Germinal center (tissue), 1 donor: ENCODE measurements at regions not wholly inside any gene's neighbourhood (a gene's known extent, or its start where the extent isn't known, plus 50 kb on each side); places are given as distances from the start of the nearest gene placed in this dataset.
"Not testable (repeated sequence)": the region's sequence is repeated elsewhere in the genome, so short reads cannot be mapped to it uniquely, and the experiment has no call there.

Source experiments
- DNase-seq: peaks from one replicate; pipeline ENCODE4 v3.0.0; 2012; ENCODE audit warnings: mixed read lengths, low spot score

DNA sequence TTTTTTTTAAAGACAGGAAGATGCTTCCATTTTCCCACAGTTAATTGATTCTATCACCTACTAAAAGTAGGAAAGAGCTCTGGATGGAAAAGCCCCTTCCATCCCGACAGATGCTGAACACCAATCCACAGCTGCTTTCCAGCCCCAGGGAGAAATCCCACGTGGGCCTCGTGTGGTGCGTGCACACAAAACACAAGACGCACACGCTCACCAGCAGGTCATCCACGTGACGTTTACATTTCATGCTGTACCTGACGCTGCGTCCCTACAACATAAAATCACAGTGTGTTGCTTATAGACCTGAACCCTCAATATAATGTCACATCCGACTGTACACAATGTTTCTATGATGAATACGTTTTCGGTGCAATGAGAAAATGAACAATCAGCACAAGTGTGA is 50.2 kb upstream of the DACT2 start:
- DNase-seq = no peak

DNA sequence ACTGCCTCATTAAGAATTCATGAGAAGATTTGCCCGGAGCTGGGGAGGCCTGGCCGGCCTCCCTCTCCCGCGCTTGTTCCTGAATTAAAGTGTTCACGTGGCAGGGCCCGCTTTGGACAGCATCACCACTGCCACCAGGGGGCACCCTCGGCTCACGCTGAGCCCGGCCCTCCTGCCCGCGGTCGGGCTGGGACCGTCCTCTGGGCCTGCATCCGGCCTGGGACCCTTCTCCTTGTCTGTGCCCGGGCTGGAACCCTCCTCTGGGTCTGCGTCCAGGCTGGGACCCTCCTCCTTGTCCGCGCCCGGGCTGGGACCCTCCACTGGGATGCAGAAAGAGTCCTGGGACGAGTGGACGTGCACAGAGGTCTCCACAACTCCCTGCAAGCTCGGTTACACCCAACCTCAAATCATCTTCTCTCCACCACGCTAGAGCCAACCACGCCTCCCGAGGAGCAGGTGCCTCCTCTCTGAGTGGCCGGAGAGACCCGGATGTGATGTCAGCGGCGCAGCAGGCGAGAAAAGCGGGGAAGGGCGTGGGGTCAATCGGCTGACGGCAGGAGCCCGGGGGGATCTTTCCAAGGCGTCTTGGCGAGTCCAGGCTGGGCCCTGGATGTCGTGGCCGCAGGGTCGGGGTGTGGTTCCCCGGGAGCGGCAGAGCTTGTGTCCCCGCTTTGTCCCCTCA is 50.9 kb upstream of the DACT2 start:
- peak; percentile 56 for DNase-seq

DNA sequence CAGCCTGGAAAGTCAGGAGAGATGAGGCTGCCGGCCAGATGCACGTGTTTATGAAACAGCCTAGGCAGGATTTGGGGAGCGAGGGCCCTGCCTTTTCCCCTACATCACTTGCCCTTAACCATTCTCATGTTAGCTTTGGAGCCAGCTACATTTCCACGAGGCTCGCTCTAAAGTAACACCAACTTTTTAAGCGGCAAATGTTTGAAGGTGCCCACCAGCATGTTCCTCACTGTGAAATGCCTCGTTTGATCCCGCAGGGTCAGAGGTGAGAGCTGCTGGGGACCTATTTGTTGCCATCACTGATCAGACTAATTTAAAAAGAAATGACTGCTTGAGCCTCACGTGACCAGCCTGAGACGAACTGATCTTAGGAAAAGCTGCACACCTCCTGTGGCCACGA is 51.6 kb upstream of the DACT2 start:
- DNase-seq = no peak

DNA sequence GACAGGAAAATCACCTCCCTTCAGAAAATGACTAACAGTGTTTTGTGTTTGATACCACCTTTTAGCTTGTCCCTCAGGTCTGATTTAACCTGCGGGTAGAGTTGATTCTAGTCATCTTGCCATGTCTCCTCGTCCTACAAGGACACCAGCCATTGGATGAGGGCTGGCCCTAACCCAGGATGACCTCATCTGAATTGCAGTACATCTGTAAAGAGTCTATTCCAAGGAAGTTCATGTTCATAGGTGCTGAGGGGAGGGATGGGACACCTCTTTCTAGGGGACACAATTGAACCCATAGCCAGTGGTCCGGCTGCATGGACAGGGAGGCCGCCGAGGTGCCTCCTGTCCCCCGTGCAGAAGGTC is 52.0 kb upstream of the DACT2 start:
- no peak for DNase-seq

DNA sequence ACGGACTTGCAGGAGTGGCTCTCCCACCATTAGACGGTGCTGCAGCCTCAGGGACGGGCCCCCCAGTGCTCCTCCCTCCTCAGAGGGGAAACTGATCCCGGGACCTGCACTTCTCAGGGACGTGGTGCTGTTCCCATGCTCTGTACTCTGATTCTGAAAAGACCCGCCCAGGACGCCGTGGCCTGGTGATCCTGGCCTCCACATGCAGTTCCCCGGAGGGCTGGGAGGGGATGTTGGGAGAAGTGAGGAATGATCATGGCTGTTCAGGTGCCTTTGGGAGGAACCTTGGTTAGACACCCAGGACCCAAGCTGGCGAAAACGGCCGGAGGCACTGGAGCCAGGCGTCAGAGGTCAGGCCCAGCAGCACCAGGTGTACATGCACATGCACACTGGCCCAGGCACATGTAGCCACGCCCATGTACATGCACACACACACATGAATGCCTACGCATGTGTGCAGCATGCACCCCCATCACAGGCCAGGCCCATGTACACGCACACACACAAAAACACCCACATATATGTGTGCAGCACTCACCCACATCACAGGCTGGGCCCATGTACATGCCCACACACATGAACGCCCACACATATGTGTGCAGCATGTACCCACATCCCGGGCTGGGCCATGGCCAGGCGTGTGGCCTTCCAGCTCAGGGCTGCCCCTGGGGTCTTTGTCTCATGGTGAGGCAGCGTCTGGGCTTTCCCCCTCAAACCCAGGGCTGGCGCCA is 52.6 kb upstream of the DACT2 start:
- no peak for DNase-seq

DNA sequence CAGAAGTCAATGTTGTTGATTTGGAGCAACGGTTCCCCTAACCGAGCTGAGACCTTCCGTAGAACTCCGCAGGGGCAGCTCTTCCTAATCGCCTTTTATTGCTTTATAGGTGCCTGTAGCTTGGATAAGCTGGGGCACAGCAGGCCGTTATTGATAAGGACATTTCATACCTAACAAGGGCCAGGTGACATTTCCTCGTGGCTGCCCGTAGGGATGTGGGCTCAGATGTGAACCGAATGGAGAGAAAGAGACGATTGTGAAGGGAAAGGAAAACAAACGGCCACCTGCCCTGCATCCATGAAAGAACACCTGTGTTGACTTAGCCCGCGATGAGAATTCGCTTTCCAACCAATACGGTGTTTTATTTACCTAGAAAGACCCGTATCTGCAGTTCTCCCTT is 53.3 kb upstream of the DACT2 start:
- no peak for DNase-seq

DNA sequence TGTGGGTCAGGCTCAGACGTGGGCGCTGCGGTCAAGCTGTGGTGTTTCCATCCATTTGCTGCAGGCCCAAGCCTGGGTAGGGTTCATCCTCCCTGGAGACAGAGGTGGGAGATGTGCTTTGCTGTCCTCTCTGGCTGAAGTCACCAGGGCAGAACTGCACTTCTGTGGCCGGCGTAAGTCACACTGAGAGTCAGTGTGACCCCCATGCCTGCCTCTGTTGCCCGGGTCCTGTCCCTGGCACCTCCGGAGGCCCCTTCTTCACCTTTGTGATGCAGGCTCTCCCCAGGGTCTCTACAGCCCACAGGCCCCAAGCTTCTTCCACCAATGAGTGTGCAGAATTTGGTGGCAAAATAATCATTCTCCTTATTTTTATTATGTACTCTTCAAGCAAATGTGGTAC is 53.8 kb upstream of the DACT2 start:
- DNase-seq = no peak

DNA sequence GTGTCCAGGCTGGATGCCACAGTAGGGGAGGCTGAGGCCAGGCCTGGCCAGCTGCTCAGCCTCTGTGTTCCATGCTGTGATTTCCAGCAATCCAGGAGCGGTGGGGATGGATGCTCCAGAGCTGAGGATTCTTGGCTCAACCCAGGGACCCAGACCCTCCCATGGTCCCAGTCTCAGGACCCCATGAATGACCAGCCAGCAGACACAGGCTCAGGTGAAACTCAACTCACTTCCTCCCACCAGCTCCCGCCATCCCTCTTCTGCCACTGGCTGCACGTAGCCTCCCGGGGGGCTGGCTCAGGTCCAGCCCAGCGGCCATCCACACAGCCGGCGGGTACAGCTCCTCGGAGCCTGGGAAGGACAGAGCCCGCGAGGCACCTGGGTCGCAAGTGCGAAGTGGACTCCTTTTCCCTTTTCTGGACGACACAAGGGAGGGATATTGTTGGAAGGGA is 54.5 kb upstream of the DACT2 start:
- no peak for DNase-seq

DNA sequence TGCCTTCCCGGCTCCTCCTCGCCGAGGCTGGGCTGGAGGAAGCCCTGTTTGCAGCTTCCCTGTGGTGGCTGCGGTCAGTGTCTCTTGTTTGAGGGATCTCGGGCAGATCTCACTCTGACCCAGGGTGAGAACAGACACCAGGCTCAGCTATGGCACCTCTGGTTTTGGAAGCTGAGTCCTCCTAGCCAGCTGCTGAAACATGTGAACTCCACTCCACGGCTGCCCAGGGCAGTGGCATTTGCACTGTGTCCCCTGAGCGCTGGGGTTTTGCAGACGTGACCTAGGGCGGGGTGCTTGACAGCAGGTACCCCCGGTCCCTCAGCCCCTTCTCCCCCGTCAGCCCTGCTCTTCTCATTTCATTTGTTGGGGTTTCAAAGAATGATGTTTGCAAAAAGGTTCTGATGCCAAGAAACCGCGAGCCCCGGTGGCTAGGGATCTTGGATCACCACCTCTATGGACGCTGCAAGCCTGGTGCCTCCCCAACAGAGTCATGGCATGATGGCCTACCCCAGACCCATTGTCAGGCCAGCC is 55.0 kb upstream of the DACT2 start:
- no peak for DNase-seq

DNA sequence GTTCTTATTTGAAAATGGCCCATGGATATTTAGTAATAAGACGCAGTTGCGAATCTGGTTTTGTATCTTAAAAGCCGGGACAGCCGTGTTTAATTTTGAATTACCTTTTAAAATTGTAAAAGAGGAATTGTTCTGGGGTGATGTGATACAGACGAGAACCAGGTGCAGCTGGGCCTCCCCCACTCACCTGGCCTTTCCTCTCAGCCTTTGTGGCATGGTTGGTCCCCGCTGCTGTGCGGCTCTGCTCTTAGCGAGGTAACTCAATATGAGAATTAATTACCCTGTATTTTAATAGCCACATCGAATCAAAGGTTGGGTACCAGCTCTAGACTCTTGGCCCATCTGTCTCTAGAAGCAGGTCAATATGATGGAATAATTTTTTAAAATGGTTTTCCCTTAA is 56.5 kb upstream of the DACT2 start:
- DNase-seq = no peak

DNA sequence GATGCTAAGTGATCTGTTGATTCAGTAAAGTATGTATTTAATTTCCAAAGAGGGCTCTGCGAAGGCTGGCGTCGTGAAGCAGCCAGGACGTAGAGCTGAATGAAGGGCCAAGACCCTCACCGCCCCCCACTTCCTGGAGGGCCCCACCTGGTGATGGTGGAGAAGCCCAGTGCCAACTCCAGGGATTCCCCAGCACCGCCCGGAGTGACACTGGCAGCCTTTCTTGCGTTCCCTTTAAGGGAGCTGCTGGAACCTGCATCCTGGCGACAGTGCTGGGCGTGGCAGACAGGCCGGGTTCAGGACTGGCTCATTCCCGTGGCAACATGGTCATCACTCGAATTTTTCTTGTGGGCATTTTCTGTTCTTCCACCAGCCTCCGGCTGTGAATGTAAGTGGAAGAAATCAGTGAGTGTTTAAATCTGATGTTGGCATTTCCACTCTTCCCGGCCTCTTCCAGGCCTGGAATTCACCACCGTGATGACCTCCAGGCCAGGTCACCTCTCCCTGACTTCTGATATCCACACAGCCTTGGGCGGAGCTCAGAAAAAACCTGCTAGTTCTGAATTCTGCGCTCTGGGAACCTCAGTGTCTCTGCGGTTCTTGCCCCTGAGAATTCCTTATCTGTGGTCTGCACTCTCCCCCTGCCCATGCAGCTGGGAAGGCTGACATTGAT is 57.4 kb upstream of the DACT2 start:
- no peak for DNase-seq

DNA sequence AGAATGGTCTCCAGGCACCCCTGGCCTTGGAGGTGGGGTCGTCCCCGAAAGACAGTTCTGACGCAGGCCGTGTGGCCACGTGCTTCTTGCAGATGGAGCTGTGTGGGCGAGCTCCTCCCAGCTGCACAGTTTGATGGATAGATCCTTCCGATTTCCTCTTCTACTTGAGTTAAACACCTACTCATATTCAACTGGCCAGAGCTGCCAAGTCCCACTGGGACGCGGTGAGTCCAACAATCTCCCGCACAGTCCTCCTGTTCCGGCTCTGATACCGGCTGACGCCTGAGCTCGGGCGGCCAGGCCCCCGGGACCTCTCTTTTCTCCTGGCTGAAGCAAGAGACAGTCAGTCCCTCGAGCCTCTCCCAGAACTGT is 57.9 kb upstream of the DACT2 start:
- no peak for DNase-seq

DNA sequence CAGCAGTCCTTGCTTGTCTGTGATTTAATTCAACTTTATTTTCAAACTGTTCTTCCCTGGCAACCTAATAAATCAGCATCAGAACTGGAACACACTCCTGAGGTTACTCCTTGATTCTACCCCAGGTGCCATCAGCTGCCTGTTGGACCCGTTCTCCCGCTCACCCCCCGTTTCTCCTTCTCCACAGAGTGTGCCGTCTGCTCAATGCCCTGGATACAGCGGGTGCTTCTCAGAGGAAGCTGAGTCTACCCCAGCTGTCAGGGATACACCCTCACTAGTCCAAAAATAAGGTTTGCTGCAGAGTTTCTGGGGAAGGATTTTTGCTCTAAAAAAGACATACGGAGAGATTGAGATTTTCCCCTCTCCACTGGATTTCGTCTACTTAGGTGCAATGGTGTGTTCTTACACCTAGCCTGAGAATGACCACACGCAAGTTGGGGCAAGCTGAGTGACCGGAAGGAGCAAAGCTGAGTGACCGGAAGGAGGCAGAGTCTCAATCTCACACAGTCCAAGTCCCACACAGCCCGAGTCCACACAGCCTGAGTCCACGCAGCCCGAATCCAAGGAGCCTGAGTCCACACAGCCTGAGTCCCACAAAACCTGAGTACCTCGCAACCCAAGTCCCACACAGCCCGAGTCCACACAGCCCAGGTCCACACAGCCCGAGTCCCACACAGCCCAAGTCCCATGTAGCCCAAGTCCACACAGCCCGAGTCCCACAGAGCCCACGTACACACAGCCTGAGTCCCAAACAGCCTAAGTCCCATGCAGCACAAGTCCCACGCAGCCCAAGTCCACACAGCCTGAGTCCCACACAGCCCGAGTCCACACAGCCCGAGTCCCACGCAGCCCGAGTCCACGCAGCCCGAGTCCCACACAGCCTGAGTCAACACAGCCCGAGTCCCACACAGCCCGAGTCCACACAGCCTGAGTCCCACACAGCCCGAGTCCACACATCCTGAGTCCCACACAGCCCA is 58.6 kb upstream of the DACT2 start:
- no peak for DNase-seq

DNA sequence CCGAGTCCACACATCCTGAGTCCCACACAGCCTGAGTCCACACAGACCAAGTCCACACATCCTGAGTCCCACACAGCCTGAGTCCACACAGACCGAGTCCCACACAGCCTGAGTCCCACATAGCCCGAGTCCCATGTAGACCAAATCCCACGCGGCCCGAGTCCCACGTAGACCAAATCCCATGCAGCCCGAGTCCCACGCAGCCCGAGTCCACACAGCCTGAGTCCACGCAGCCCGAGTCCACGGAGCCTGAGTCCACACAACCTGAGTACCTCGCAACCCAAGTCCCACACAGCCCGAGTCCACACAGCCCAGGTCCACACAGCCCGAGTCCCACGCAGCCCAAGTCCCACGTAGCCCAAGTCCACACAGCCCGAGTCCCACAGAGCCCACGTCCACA is 60.0 kb upstream of the DACT2 start:
- DNase-seq = not testable (repeated sequence)

DNA sequence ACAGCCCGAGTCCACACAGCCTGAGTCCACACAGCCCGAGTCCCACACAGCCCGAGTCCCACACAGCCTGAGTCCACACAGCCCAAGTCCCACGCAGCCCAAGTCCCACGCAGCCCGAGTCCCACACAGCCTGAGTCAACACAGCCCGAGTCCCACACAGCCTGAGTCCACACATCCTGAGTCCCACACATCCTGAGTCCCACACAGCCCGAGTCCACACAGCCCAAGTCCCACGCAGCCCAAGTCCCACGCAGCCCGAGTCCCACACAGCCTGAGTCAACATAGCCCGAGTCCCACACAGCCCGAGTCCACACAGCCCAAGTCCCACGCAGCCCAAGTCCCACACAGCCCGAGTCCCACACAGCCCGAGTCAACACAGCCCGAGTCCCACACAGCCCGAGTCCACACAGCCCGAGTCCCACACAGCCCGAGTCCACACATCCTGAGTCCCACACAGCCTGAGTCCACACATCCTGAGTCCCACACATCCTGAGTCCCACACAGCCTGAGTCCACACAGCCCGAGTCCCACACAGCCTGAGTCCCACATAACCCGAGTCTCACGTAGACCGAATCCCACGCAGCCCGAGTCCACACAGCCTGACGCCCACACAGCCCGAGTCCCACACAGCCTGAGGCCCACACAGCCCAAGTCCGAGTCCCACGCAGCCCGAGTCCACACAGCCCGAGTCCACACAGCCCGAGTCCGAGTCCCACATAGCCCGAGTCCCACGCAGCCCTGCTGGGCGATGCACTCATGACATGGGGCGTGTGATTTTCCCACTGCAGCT is 60.6 kb upstream of the SMOC2 start:
- DNase-seq = not testable (repeated sequence)

DNA sequence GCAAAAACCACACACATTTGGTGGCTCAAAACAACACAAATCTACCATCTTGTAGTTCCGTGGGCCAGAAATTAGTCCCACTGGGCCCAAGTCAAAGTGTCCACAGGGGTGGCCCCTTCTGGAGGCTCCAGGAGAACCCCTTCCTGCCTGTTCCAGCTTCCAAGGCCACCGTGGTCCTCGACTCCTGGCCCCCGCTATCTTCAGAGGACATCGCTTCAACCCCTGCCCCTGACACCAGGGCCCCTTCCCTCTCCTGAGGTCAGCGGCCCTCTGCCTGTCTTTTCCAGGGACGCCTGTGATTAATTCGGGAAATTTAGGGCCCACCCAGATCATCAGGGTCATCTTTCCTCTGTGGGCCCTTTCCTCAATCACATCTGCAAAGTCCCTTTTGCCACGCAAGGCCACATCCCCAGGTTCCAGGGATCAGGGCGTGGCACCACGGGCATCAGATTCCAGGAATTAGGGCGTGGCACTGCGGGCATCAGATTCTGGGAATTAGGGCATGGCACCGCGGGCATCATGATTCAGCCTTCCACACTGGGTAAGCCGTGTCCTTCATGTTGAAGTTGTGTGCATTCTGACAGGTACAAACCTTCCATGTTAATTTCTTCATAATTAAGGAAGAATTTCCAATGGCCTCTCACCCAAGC is 59.9 kb upstream of the SMOC2 start:
- no peak for DNase-seq

DNA sequence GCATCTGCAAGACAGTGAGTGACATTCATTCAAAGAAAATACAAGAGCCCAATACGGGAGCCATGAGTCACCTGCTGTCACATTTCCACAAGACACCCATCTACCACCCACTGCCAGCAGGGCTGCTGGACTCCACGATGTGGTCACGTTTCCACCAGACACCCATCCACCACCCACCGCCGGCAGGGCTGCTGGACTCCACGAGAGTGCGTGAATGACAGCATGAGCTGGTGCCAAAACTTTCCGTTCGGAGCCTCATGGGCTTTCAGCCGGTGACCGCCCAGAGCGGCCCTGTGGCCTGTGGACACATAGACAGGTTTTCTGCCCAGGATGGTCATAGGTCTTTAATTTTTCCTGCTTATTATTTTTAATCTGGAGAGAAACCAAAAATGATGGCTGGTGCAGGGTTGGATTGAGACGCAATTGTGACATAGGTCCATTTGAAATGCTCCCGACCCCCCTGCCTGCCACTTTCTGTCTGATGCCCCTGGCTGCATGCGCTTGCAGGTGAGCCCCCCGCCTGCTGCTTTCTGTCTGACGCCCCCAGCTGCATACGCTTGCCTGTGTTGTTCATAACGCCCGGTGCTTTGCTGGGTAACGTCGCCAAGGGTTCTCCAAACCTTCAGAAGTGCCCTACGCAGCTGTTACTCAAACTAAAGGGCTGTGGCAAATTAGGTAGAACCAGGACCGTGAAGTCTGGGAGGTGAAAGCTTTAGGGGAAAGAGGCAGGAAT is 59.1 kb upstream of the SMOC2 start:
- no peak for DNase-seq

DNA sequence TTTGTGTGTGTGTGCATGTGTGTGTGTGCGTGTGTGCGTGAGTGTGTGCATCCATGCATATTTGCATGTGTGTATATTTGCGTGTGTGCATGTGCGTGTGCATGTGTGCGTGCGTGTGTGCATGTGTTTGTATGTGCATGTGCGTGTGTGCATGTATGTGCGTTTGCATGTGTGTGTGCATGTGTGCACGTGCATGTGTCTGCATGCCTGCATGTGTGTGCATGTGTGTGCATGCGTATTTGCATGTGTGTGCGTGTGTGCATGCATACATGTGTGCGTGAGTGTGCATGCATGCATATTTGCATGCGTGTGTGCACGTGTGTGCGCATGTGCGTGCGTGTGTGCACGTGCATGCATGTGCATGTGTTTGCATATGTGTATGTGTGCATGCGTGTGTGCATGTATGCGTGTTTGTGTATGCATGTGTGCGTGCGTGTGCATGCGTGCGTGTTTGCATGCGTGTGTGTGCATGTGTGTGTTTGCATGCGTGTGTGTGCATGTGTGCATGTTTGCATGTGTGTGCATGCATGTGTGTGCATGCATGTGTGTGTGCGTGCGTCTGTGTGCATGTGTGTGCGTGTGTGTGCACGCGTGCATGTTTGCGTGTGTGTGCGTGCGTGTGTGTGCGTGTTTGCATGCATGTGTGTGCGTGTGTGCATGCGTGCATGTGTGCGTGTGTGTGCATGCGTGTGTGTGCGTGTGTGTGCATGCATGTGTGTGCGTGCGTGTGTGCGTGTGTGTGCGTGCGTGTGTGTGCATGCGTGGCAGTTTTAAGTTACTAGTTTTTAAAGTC is 57.7 kb upstream of the SMOC2 start:
- DNase-seq = no peak
